ENCODE measurements at regions not wholly inside any gene's neighbourhood (a gene's known extent, or its start where the extent isn't known, plus 50 kb on each side); places are given as distances from the start of the nearest gene placed in this dataset.

DNA sequence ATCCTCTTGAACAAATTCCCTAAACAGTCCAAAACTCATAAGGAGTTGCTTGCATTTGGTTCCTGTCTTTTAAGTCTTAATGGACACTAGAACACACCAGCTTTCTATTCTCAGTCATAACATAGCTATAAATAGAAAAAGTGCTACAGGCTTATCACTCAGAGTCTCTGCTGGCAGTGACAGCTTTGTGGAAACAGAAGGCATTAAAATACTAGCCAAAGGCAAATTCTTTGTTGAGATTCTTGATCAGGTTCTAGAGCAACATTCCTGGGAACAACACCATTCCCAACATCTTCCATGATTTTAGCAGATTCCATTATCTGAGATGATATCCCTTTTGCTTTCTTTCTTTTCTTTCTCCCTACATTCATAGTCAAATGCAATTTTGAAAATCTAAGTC lies 207.7 kb upstream of the PLEKHG7 start:
- Mint-ChIP-seq H3K4me1 (ENCODE audit: low read depth) (no peaks in the 10 kb centered on the region), H3K4me3 (no peak overlapping the region), H3K9me3 (no peaks in the 10 kb centered on the region), H3K36me3 (ENCODE audit: low read depth) (no peaks in the 10 kb centered on the region), H3K27ac (no peak overlapping the region), H3K27me3 (ENCODE audit: insufficient read depth) (no peaks in the 10 kb centered on the region)
- TF ChIP-seq CTCF (IDR thresholded peaks at IDR 0.05): no peak
- DNase-seq: no peak

DNA sequence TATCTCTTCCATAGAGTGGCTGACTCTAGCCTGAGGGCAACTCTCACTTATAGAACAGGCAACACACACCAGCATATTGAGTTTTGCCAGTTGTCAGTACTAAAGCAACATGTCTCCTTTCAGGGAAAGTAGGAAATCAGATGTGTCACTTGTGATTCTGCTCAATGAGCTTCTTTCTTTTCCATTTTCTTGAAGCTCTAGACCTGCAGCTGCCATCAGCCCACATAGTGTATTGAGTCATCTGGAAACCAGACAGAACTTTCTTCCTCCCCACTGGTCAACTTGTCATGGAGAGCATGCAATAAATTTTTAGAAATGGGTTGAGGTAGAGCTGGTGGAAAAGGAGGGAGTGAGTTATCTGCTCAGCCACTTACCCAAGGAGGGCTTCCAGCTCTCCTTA lies 209.0 kb upstream of the PLEKHG7 start:
- Mint-ChIP-seq H3K4me1 (ENCODE audit: low read depth) (no peaks in the 10 kb centered on the region), H3K9me3 (no peaks in the 10 kb centered on the region), H3K4me3 (no peak overlapping the region), H3K36me3 (ENCODE audit: low read depth) (no peaks in the 10 kb centered on the region), H3K27me3 (ENCODE audit: insufficient read depth) (peaks cover 1% of the 10 kb centered on the region; the same call in 1 of the 2 replicates), H3K27ac (no peak overlapping the region)
- no peak for TF ChIP-seq CTCF (IDR thresholded peaks at IDR 0.05)
- DNase-seq: no peak

- H3K27ac Mint-ChIP-seq: no peak overlapping the region
- H3K4me3 Mint-ChIP-seq: no peak overlapping the region
- no peak for TF ChIP-seq CTCF (IDR thresholded peaks at IDR 0.05)
- peaks cover 1% of the 10 kb centered on the region; the same call in 1 of the 2 replicates for H3K27me3 Mint-ChIP-seq (ENCODE audit: insufficient read depth)
- H3K9me3 Mint-ChIP-seq: no peaks in the 10 kb centered on the region
- H3K36me3 Mint-ChIP-seq (ENCODE audit: low read depth): no peaks in the 10 kb centered on the region
- H3K4me1 Mint-ChIP-seq (ENCODE audit: low read depth): no peaks in the 10 kb centered on the region
- DNase-seq: no peak
Observed at GRCh38 chr12:92492995-92493394, 209.8 kb upstream of the PLEKHG7 start.

DNA sequence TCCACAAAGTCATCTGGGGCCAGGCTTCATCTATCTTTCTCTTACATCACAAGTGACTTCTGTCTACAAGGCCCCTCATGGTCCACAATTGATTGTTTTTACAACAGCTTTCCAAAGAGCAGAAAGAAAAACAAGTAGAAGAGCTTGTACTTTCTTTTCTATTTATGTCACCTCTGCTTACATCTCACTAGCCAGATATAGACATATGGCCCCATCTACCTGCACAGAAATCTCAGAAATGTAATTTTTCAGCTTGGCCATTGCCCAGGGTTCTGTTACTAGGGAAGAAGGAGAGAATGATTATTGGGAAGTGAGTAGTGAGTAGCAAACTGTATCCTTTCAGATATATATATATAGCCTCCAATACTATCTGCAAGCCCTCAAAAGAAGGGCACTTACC lies 210.5 kb upstream of the PLEKHG7 start:
- DNase-seq: no peak
- Mint-ChIP-seq H3K36me3 (ENCODE audit: low read depth) (no peaks in the 10 kb centered on the region), H3K4me3 (no peak overlapping the region), H3K9me3 (no peaks in the 10 kb centered on the region), H3K4me1 (ENCODE audit: low read depth) (no peaks in the 10 kb centered on the region), H3K27me3 (ENCODE audit: insufficient read depth) (peaks cover 1% of the 10 kb centered on the region; the same call in 1 of the 2 replicates), H3K27ac (no peak overlapping the region)
- no peak for TF ChIP-seq CTCF (IDR thresholded peaks at IDR 0.05)

DNA sequence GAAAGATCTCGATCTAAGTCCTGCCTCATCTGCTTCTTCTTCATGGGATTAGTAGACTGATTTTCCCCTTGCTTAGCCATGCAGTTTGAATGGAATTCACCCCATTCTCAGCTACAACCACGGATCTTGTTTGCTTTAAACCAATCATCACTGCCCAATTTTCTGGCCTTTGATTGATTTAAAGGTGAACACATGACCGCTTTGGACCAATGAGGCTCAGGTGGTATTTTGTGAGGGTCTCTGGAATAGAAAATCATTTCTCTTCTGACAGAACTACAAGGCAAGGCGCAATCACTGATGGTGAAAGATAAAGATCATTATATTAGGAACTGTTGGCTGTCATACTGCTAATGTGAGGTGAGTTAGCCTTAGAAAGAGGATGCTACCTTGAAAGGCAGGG lies 213.0 kb upstream of the PLEKHG7 start:
- H3K36me3 Mint-ChIP-seq (ENCODE audit: low read depth): no peaks in the 10 kb centered on the region
- no peak overlapping the region for H3K27ac Mint-ChIP-seq
- no peak for TF ChIP-seq CTCF (IDR thresholded peaks at IDR 0.05)
- no peak overlapping the region for H3K4me3 Mint-ChIP-seq
- H3K9me3 Mint-ChIP-seq: no peaks in the 10 kb centered on the region
- H3K27me3 Mint-ChIP-seq (ENCODE audit: insufficient read depth): peaks cover 1% of the 10 kb centered on the region
- no peaks in the 10 kb centered on the region for H3K4me1 Mint-ChIP-seq (ENCODE audit: low read depth)
- no peak for DNase-seq

- Mint-ChIP-seq H3K4me3 (no peak overlapping the region), H3K9me3 (no peaks in the 10 kb centered on the region), H3K4me1 (ENCODE audit: low read depth) (no peaks in the 10 kb centered on the region), H3K36me3 (ENCODE audit: low read depth) (no peaks in the 10 kb centered on the region), H3K27ac (no peak overlapping the region), H3K27me3 (ENCODE audit: insufficient read depth) (peaks cover 1% of the 10 kb centered on the region)
- TF ChIP-seq CTCF (IDR thresholded peaks at IDR 0.05): no peak
- DNase-seq: no peak
Observed at GRCh38 chr12:92488735-92489134, 214.1 kb upstream of the PLEKHG7 start.

All from HFFc6 (cell line).